ENCODE measurements at regions not wholly inside any gene's neighbourhood (a gene's known extent, or its start where the extent isn't known, plus 50 kb on each side); places are given as distances from the start of the nearest gene placed in this dataset.

GRCh38 chr17:427327-427726 is 74.7 kb upstream of the RPH3AL start:
- Histone ChIP-seq H3K9me3 (ENCODE audit: control insufficient read depth, low read length) (no peaks in the 10 kb centered on the region), H3K9ac (ENCODE audit: low read length) (no peak overlapping the region), H3K27me3 (ENCODE audit: control insufficient read depth, insufficient read depth, low read length) (no peaks in the 10 kb centered on the region)

DNA sequence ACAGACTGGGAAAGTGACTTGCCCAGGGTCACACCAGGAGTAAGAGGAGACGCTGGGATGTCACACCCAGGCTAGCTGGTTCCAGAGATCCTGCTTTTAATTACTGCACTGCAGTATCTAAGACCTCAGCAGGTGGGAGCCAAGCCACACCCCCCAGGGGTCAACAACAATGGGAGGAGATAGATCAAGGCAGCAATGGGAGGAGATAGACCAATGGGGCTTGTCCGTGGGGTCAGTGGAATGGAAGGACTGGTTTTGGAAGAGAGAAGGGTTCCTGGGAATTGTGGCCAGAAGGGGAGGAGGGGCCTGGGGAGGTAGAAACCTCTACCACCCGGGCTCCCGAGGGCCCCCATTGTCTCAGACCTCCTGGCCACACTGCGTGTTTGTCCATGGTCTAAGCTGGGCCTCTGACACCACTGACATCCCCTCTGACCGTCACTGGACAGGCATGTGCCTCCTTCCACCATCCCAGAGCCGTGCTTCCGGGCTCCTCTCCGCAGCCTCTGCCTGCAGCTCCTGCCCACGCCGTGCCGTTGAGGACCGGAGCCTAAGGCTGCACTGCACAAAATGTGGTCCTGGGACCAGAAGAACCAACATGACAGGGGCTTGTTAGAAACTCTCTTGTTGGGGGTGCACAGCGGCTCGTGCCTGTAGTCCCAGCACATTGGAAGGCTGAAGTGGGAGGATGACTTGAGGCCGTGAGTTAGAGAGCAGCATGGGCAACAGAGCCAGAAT is 69.8 kb upstream of the RPH3AL start:
- Histone ChIP-seq H3K36me3 (ENCODE audit: control insufficient read depth, insufficient read depth, low read length) (no peaks in the 10 kb centered on the region), H3K4me1 (ENCODE audit: control insufficient read depth, insufficient read depth, low read length) (no peaks in the 10 kb centered on the region)

More at GRCh38 chr17:427327-427726, 74.7 kb upstream of the RPH3AL start:
- H3K36me3 ChIP-seq (ENCODE audit: control insufficient read depth, insufficient read depth, low read length), result no peaks in the 10 kb centered on the region
- H3K4me1 ChIP-seq (ENCODE audit: control insufficient read depth, insufficient read depth, low read length), result no peaks in the 10 kb centered on the region
- no peak overlapping the region for H3K4me3 ChIP-seq (ENCODE audit: low read length)

GRCh38 chr17:420479-421175 is 68.0 kb upstream of the RPH3AL start:
- Histone ChIP-seq H3K9ac (ENCODE audit: low read length) (no peak overlapping the region), H3K4me3 (ENCODE audit: low read length) (no peak overlapping the region), H3K9me3 (ENCODE audit: control insufficient read depth, low read length) (no peaks in the 10 kb centered on the region), H3K36me3 (ENCODE audit: control insufficient read depth, insufficient read depth, low read length) (no peaks in the 10 kb centered on the region), H3K4me1 (ENCODE audit: control insufficient read depth, insufficient read depth, low read length) (no peaks in the 10 kb centered on the region), H3K27me3 (ENCODE audit: control insufficient read depth, insufficient read depth, low read length) (no peaks in the 10 kb centered on the region)

More for the DNA sequence above, 69.8 kb upstream of the RPH3AL start:
- H3K9me3 ChIP-seq (ENCODE audit: control insufficient read depth, low read length), result no peaks in the 10 kb centered on the region
- no peak overlapping the region for H3K9ac ChIP-seq (ENCODE audit: low read length)
- H3K4me3 ChIP-seq (ENCODE audit: low read length), result no peak overlapping the region
- no peaks in the 10 kb centered on the region for H3K27me3 ChIP-seq (ENCODE audit: control insufficient read depth, insufficient read depth, low read length)

DNA sequence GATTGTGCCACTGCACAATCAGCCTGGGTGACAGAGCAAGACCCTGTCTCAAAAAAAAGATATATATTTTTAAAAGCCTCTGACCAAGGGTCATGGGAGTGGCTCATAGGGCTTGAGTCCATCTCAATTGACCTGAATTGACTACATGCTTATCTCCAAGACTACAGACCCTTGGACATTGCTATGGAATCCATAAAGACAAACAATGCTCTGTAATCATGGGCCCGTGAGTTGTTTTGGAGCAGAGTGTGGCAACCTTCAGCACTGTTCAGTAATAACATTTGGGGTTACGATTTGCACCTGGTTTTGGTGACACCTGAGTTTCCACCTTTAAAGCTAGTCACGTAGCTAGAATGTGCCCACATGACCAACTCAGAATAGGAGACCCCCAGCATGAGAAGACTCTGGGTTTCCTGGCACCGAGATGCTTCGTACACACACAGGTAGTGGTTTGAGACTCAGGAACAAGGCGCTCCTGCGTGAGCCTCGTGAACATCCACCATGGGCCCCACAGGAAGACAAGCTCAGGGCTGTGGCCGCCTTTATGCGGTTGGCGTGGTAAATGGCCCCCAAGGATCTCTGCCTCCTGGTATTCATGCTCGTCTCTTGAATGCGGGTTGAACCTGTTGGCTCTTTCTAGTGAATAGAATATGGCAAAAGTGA is 66.6 kb upstream of the RPH3AL start:
- no peak overlapping the region for H3K4me3 ChIP-seq (ENCODE audit: low read length)
- no peak overlapping the region for H3K9ac ChIP-seq (ENCODE audit: low read length)
- H3K27me3 ChIP-seq (ENCODE audit: control insufficient read depth, insufficient read depth, low read length), result no peaks in the 10 kb centered on the region
- H3K4me1 ChIP-seq (ENCODE audit: control insufficient read depth, insufficient read depth, low read length), result no peaks in the 10 kb centered on the region
- H3K36me3 ChIP-seq (ENCODE audit: control insufficient read depth, insufficient read depth, low read length), result no peaks in the 10 kb centered on the region
- H3K9me3 ChIP-seq (ENCODE audit: control insufficient read depth, low read length), result no peaks in the 10 kb centered on the region

DNA sequence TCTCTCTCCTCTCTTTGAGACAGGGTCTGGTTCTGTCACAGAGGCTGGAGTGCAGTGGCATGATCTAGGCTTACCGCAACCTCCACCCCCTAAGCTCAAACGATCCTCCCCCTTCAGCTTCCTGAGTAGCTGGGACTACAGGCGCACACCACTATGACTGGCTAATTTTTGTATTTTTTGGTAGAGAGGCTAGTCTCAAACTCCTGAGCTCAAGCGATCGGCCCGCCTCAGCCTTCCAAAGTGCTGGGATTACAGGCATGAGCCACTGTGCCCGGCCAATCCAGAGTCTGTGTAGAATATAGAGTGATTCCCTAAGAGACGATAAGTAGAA is 65.8 kb upstream of the RPH3AL start:
- H3K4me3 ChIP-seq (ENCODE audit: low read length), result no peak overlapping the region
- no peaks in the 10 kb centered on the region for H3K36me3 ChIP-seq (ENCODE audit: control insufficient read depth, insufficient read depth, low read length)
- H3K9ac ChIP-seq (ENCODE audit: low read length), result no peak overlapping the region
- no peaks in the 10 kb centered on the region for H3K9me3 ChIP-seq (ENCODE audit: control insufficient read depth, low read length)
- no peaks in the 10 kb centered on the region for H3K27me3 ChIP-seq (ENCODE audit: control insufficient read depth, insufficient read depth, low read length)
- H3K4me1 ChIP-seq (ENCODE audit: control insufficient read depth, insufficient read depth, low read length), result no peaks in the 10 kb centered on the region

- no peak overlapping the region for H3K4me3 ChIP-seq (ENCODE audit: low read length)
- no peaks in the 10 kb centered on the region for H3K36me3 ChIP-seq (ENCODE audit: control insufficient read depth, insufficient read depth, low read length)
- no peaks in the 10 kb centered on the region for H3K9me3 ChIP-seq (ENCODE audit: control insufficient read depth, low read length)
- H3K4me1 ChIP-seq (ENCODE audit: control insufficient read depth, insufficient read depth, low read length), result no peaks in the 10 kb centered on the region
- H3K9ac ChIP-seq (ENCODE audit: low read length), result no peak overlapping the region
- H3K27me3 ChIP-seq (ENCODE audit: control insufficient read depth, insufficient read depth, low read length), result no peaks in the 10 kb centered on the region
Observed at GRCh38 chr17:417691-418420, 65.2 kb upstream of the RPH3AL start.

GRCh38 chr17:416293-417206 is 63.9 kb upstream of the RPH3AL start:
- H3K9me3 ChIP-seq (ENCODE audit: control insufficient read depth, low read length), result no peaks in the 10 kb centered on the region
- peaks cover 6% of the 10 kb centered on the region for H3K4me1 ChIP-seq (ENCODE audit: control insufficient read depth, insufficient read depth, low read length)
- no peak overlapping the region for H3K4me3 ChIP-seq (ENCODE audit: low read length)
- H3K36me3 ChIP-seq (ENCODE audit: control insufficient read depth, insufficient read depth, low read length), result no peaks in the 10 kb centered on the region
- no peaks in the 10 kb centered on the region for H3K27me3 ChIP-seq (ENCODE audit: control insufficient read depth, insufficient read depth, low read length)
- H3K9ac ChIP-seq (ENCODE audit: low read length), result no peak overlapping the region

GRCh38 chr17:413706-414380 is 61.2 kb upstream of the RPH3AL start:
- H3K27me3 ChIP-seq (ENCODE audit: control insufficient read depth, insufficient read depth, low read length), result no peaks in the 10 kb centered on the region
- no peaks in the 10 kb centered on the region for H3K36me3 ChIP-seq (ENCODE audit: control insufficient read depth, insufficient read depth, low read length)
- no peak overlapping the region for H3K4me3 ChIP-seq (ENCODE audit: low read length)
- H3K9me3 ChIP-seq (ENCODE audit: control insufficient read depth, low read length), result no peaks in the 10 kb centered on the region
- H3K4me1 ChIP-seq (ENCODE audit: control insufficient read depth, insufficient read depth, low read length), result peaks cover 22% of the 10 kb centered on the region
- H3K9ac ChIP-seq (ENCODE audit: low read length), result no peak overlapping the region

GRCh38 chr17:413016-413350 is 60.4 kb upstream of the RPH3AL start:
- Histone ChIP-seq H3K36me3 (ENCODE audit: control insufficient read depth, insufficient read depth, low read length) (no peaks in the 10 kb centered on the region), H3K9me3 (ENCODE audit: control insufficient read depth, low read length) (no peaks in the 10 kb centered on the region), H3K4me1 (ENCODE audit: control insufficient read depth, insufficient read depth, low read length) (peaks cover 22% of the 10 kb centered on the region), H3K9ac (ENCODE audit: low read length) (no peak overlapping the region), H3K4me3 (ENCODE audit: low read length) (no peak overlapping the region), H3K27me3 (ENCODE audit: control insufficient read depth, insufficient read depth, low read length) (no peaks in the 10 kb centered on the region)

GRCh38 chr17:412211-413015 is 59.8 kb upstream of the RPH3AL start:
- Histone ChIP-seq H3K4me1 (ENCODE audit: control insufficient read depth, insufficient read depth, low read length) (peaks cover 22% of the 10 kb centered on the region), H3K4me3 (ENCODE audit: low read length) (no peak overlapping the region), H3K27me3 (ENCODE audit: control insufficient read depth, insufficient read depth, low read length) (no peaks in the 10 kb centered on the region), H3K9me3 (ENCODE audit: control insufficient read depth, low read length) (no peaks in the 10 kb centered on the region), H3K9ac (ENCODE audit: low read length) (no peak overlapping the region), H3K36me3 (ENCODE audit: control insufficient read depth, insufficient read depth, low read length) (no peaks in the 10 kb centered on the region)

All from mucosa of stomach (tissue), 1 donor.